GM18867 (cell line): ENCODE measurements at regions not wholly inside any gene's neighbourhood (a gene's known extent, or its start where the extent isn't known, plus 50 kb on each side); places are given as distances from the start of the nearest gene placed in this dataset.

ENCODE experiments used
- ATAC-seq: cut with Tn5 transposase; IDR thresholded peaks from one replicate; pipeline ENCODE4 v1.9.1; 2021; ENCODE audit warnings: mild to moderate bottlenecking, moderate library complexity; ENCODE audit not compliant: unreplicated experiment

DNA sequence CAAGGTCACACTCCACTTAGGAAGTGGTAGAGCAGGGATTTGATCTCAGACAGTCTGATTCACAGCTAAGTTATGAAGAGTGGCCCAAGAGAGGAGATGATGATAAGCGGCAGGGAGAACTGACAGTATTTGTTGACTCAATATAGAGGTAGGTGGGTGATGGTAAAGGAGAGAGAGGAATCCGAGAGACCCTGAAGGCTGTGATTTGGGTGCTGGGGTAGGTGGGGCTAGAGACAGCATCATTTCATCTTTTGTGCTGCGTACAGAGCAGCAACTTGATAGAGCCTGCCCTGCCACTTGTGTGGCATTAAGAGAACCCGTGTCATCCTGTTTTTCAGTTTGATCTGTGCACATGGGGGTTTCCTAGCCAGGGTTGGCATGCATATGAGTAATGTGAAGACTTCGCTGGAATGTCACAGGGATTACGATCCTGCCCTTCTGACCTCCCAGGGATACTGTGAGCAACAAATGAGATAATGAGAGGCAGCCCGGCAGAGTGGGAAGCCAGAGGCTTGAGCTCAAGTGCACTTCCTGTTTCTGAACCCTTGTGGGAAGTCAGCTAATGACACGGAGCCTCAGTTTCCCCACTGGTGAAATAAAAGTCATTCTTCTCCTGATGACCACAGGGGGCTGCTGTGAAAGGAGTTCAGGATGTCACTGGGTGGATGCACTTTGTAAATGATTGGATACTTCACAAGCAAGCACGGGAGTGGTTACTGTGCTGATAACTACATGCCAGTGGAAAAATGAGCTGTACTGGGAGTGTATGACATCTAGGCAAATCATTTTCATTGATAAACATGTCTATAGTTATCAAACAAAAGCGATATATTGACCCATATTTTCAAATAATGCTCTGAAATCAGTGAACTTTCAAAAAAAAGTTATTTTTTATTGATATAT lies 59.5 kb upstream of the IGF1 start:
- no peak for ATAC-seq

DNA sequence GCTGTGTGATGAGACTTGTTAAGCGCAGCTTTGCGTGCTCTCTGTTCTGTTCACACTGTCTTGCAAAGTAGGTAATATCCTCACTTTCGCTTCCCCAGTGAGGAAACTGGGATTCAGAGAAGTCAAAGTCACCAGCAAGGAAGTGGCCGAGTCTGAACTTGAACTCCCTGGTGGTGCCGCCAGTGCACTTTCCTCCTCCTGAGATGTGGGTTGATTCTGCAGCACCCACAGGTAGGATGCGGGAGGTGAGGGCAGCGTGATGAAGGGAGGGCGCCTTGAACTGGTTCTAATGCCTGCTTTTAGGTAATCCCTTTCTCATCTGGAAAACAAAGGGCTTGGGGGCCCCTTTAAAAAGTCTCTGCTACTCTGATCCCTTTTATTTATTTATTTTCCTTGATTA lies 54.9 kb upstream of the IGF1 start:
- ATAC-seq: no peak

DNA sequence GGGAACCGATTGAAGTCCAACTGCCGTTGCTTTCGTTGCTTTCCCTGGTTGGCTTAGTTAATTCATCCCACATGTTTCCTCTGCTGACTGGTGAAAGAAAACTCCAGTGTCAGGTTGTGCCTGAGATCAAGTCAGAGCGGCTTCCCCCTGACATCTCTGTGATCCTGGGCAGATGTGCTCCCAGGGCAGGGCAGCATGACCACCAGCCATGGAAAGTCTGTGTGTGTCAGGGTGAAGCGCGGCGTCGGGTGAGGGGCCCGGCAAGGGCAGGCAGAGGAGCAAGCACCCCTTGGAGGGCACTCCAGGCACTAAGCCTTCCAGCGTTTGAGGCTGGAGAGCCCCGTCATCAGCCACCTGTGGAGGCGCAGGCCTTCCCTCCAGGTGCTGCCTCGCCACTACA lies 54.5 kb upstream of the IGF1 start:
- ATAC-seq: no peak

GRCh38 chr12:102533483-102534215 lies 53.3 kb upstream of the IGF1 start:
- no peak for ATAC-seq
